GM12891 (cell line): ENCODE measurements at regions not wholly inside any gene's neighbourhood (a gene's known extent, or its start where the extent isn't known, plus 50 kb on each side); places are given as distances from the start of the nearest gene placed in this dataset.

Experiments used
- POLR2A ChIP-seq: IDR thresholded peaks from 2 replicates; pipeline ENCODE4 v1.6.1; 2011; ENCODE audit warnings: low read depth, low read length, control low read depth
- POLR2AphosphoS5 ChIP-seq: IDR thresholded peaks from 2 replicates; pipeline ENCODE4 v1.6.1; 2011; ENCODE audit warnings: low read depth, low read length, control low read depth
- POU2F2 ChIP-seq: IDR thresholded peaks from 2 replicates; pipeline ENCODE4 v1.6.1; 2011; ENCODE audit warnings: low read depth, mild to moderate bottlenecking, control low read depth, low read length, moderate library complexity
- SPI1 ChIP-seq: IDR thresholded peaks from 2 replicates; pipeline ENCODE4 v1.6.1; 2011; ENCODE audit warnings: low read depth, low read length, control low read depth
- TAF1 ChIP-seq: IDR thresholded peaks from 2 replicates; pipeline ENCODE4 v1.6.1; 2011; ENCODE audit warnings: low read depth, low read length, control low read depth

GRCh38 chr4:37014584-37014983 is 230.0 kb upstream of the NWD2 start:
- TF ChIP-seq POLR2AphosphoS5 (no peak), POLR2A (no peak), SPI1 (no peak), TAF1 (no peak), POU2F2 (no peak)
